ENCODE measurements at regions not wholly inside any gene's neighbourhood (a gene's known extent, or its start where the extent isn't known, plus 50 kb on each side); places are given as distances from the start of the nearest gene placed in this dataset.

GRCh38 chr2:217420854-217421253, 561.0 kb upstream of the TNP1 start:
- no peak overlapping the region for H3K9ac ChIP-seq (ENCODE audit: low read depth, low read length)
- no peak for DNase-seq
- H3K4me2 ChIP-seq (ENCODE audit: insufficient read depth, low read length) = no peak overlapping the region
- no peak overlapping the region for H3K4me3 ChIP-seq (ENCODE audit: low read depth in 1 of 2, low read length in 2 of 2)
- no peak for ATAC-seq (ENCODE audit: insufficient read depth, low read depth)
- H3K79me2 ChIP-seq (ENCODE audit: insufficient read depth, low read length) = no peaks in the 10 kb centered on the region
- peaks cover 6% of the 10 kb centered on the region for H3K27me3 ChIP-seq (ENCODE audit: insufficient read depth, low read length, poor library complexity)
- H3K4me1 ChIP-seq (ENCODE audit: insufficient read depth, low read length) = no peaks in the 10 kb centered on the region
- H4K20me1 ChIP-seq (ENCODE audit: insufficient read depth, low read length) = no peaks in the 10 kb centered on the region
- TF ChIP-seq CTCF (IDR thresholded peaks at IDR 0.05; ENCODE audit: borderline replicate concordance, extremely low read depth, low read length, poor library complexity, severe bottlenecking) (no peak), EZH2 (IDR thresholded peaks at IDR 0.05; ENCODE audit: borderline replicate concordance, low read depth, low read length, severe bottlenecking) (no peak)
- no peaks in the 10 kb centered on the region for H3K9me3 ChIP-seq (ENCODE audit: insufficient read depth, low read length, severe bottlenecking)
- H3K27ac ChIP-seq (ENCODE audit: low read length) = no peak overlapping the region
- H3K36me3 ChIP-seq (ENCODE audit: insufficient read depth, low read length) = no peaks in the 10 kb centered on the region
- no peak overlapping the region for H2AFZ ChIP-seq (ENCODE audit: low read depth, low read length)

GRCh38 chr2:217419055-217419671, 559.3 kb upstream of the TNP1 start:
- Histone ChIP-seq H2AFZ (ENCODE audit: low read depth, low read length) (no peak overlapping the region), H4K20me1 (ENCODE audit: insufficient read depth, low read length) (no peaks in the 10 kb centered on the region), H3K9ac (ENCODE audit: low read depth, low read length) (no peak overlapping the region), H3K9me3 (ENCODE audit: insufficient read depth, low read length, severe bottlenecking) (no peaks in the 10 kb centered on the region), H3K27me3 (ENCODE audit: insufficient read depth, low read length, poor library complexity) (peaks cover 6% of the 10 kb centered on the region), H3K4me2 (ENCODE audit: insufficient read depth, low read length) (no peak overlapping the region), H3K4me3 (ENCODE audit: low read depth in 1 of 2, low read length in 2 of 2) (no peak overlapping the region), H3K36me3 (ENCODE audit: insufficient read depth, low read length) (no peaks in the 10 kb centered on the region), H3K27ac (ENCODE audit: low read length) (no peak overlapping the region), H3K79me2 (ENCODE audit: insufficient read depth, low read length) (no peaks in the 10 kb centered on the region), H3K4me1 (ENCODE audit: insufficient read depth, low read length) (no peaks in the 10 kb centered on the region)
- ATAC-seq (ENCODE audit: insufficient read depth, low read depth) = no peak
- TF ChIP-seq EZH2 (IDR thresholded peaks at IDR 0.05; ENCODE audit: borderline replicate concordance, low read depth, low read length, severe bottlenecking) (no peak), CTCF (IDR thresholded peaks at IDR 0.05; ENCODE audit: borderline replicate concordance, extremely low read depth, low read length, poor library complexity, severe bottlenecking) (no peak)
- DNase-seq = no peak

- no peaks in the 10 kb centered on the region for H3K36me3 ChIP-seq (ENCODE audit: insufficient read depth, low read length)
- H2AFZ ChIP-seq (ENCODE audit: low read depth, low read length) = no peak overlapping the region
- no peak for ATAC-seq (ENCODE audit: insufficient read depth, low read depth)
- H3K27me3 ChIP-seq (ENCODE audit: insufficient read depth, low read length, poor library complexity) = peaks cover 6% of the 10 kb centered on the region
- TF ChIP-seq EZH2 (IDR thresholded peaks at IDR 0.05; ENCODE audit: borderline replicate concordance, low read depth, low read length, severe bottlenecking) = no peak
- no peak for TF ChIP-seq CTCF (IDR thresholded peaks at IDR 0.05; ENCODE audit: borderline replicate concordance, extremely low read depth, low read length, poor library complexity, severe bottlenecking)
- no peak overlapping the region for H3K4me2 ChIP-seq (ENCODE audit: insufficient read depth, low read length)
- no peak overlapping the region for H3K27ac ChIP-seq (ENCODE audit: low read length)
- H3K4me3 ChIP-seq (ENCODE audit: low read depth in 1 of 2, low read length in 2 of 2) = no peak overlapping the region
- H4K20me1 ChIP-seq (ENCODE audit: insufficient read depth, low read length) = no peaks in the 10 kb centered on the region
- no peak for DNase-seq
- no peaks in the 10 kb centered on the region for H3K4me1 ChIP-seq (ENCODE audit: insufficient read depth, low read length)
- H3K79me2 ChIP-seq (ENCODE audit: insufficient read depth, low read length) = no peaks in the 10 kb centered on the region
- no peaks in the 10 kb centered on the region for H3K9me3 ChIP-seq (ENCODE audit: insufficient read depth, low read length, severe bottlenecking)
- no peak overlapping the region for H3K9ac ChIP-seq (ENCODE audit: low read depth, low read length)
These were observed 558.7 kb upstream of the TNP1 start for GRCh38 chr2:217418544-217418943.
